ENCODE measurements at regions not wholly inside any gene's neighbourhood (a gene's known extent, or its start where the extent isn't known, plus 50 kb on each side); places are given as distances from the start of the nearest gene placed in this dataset.

- Histone ChIP-seq H3K9ac (ENCODE audit: low read length) (peak overlapping the region; percentile 28), H3K4me2 (ENCODE audit: low read length) (no peak overlapping the region), H4K91ac (ENCODE audit: low read depth, low read length) (no peak overlapping the region), H2AK5ac (ENCODE audit: low read length) (no peak overlapping the region), H2BK5ac (ENCODE audit: low read depth, low read length, poor library complexity) (no peak overlapping the region), H3K4ac (ENCODE audit: low read depth, low read length) (no peak overlapping the region), H2AFZ (ENCODE audit: insufficient read depth, low read length, poor library complexity) (no peak overlapping the region), H3K14ac (ENCODE audit: low read length) (no peak overlapping the region), H4K12ac (ENCODE audit: low read depth, low read length) (no peak overlapping the region), H3K4me3 (ENCODE audit: low read depth, low read length) (no peak overlapping the region), H3K36me3 (ENCODE audit: control insufficient read depth in 1 of 2, insufficient read depth in 2 of 2, low read length in 2 of 2) (no peaks in the 10 kb centered on the region), H3K23ac (ENCODE audit: low read length) (no peak overlapping the region), H3K27me3 (ENCODE audit: insufficient read depth, low read length) (no peaks in the 10 kb centered on the region), H2BK12ac (ENCODE audit: low read length) (no peak overlapping the region), H3K27ac (ENCODE audit: low read depth, low read length) (no peak overlapping the region), H3K79me2 (ENCODE audit: control insufficient read depth, insufficient read depth, low read length, poor library complexity) (no peaks in the 10 kb centered on the region), H3K9me3 (ENCODE audit: insufficient read depth, low read depth, low read length) (no peaks in the 10 kb centered on the region), H3K79me1 (ENCODE audit: low read length) (no peaks in the 10 kb centered on the region), H2BK120ac (ENCODE audit: insufficient read depth, low read length, poor library complexity) (no peak overlapping the region), H3K4me1 (ENCODE audit: control insufficient read depth in 1 of 2, insufficient read depth in 2 of 2, low read length in 2 of 2) (peaks cover 2 to 3% of the 10 kb centered on the region in 2 experiments), H3K18ac (ENCODE audit: low read length) (no peak overlapping the region), H4K8ac (ENCODE audit: low read depth, low read length) (no peak overlapping the region)
- DNase-seq: no peak
- no CpG with 5 or more reads among the region's 3 CpGs for WGBS (ENCODE audit: extremely low coverage, insufficient coverage, insufficient read length)
Observed at GRCh38 chr6:81865712-81866111, 113.2 kb upstream of the TENT5A start.

- H3K14ac ChIP-seq (ENCODE audit: low read length): no peak overlapping the region
- peaks cover 2 to 3% of the 10 kb centered on the region in 2 experiments for H3K4me1 ChIP-seq (ENCODE audit: control insufficient read depth in 1 of 2, insufficient read depth in 2 of 2, low read length in 2 of 2)
- no peaks in the 10 kb centered on the region for H3K79me2 ChIP-seq (ENCODE audit: control insufficient read depth, insufficient read depth, low read length, poor library complexity)
- no peak overlapping the region for H2BK5ac ChIP-seq (ENCODE audit: low read depth, low read length, poor library complexity)
- no peak overlapping the region for H3K23ac ChIP-seq (ENCODE audit: low read length)
- no peaks in the 10 kb centered on the region for H3K9me3 ChIP-seq (ENCODE audit: insufficient read depth, low read depth, low read length)
- H3K27ac ChIP-seq (ENCODE audit: low read depth, low read length): no peak overlapping the region
- H3K4ac ChIP-seq (ENCODE audit: low read depth, low read length): no peak overlapping the region
- H4K12ac ChIP-seq (ENCODE audit: low read depth, low read length): no peak overlapping the region
- no CpG with 5 or more reads among the region's 2 CpGs for WGBS (ENCODE audit: extremely low coverage, insufficient coverage, insufficient read length)
- H3K36me3 ChIP-seq (ENCODE audit: control insufficient read depth in 1 of 2, insufficient read depth in 2 of 2, low read length in 2 of 2): no peaks in the 10 kb centered on the region
- H4K8ac ChIP-seq (ENCODE audit: low read depth, low read length): no peak overlapping the region
- H3K79me1 ChIP-seq (ENCODE audit: low read length): no peaks in the 10 kb centered on the region
- H4K91ac ChIP-seq (ENCODE audit: low read depth, low read length): no peak overlapping the region
- no peak overlapping the region for H2BK120ac ChIP-seq (ENCODE audit: insufficient read depth, low read length, poor library complexity)
- no peak overlapping the region for H3K18ac ChIP-seq (ENCODE audit: low read length)
- no peak for DNase-seq
- H2BK12ac ChIP-seq (ENCODE audit: low read length): no peak overlapping the region
- H3K27me3 ChIP-seq (ENCODE audit: insufficient read depth, low read length): no peaks in the 10 kb centered on the region
- no peak overlapping the region for H3K4me2 ChIP-seq (ENCODE audit: low read length)
- no peak overlapping the region for H2AFZ ChIP-seq (ENCODE audit: insufficient read depth, low read length, poor library complexity)
- H2AK5ac ChIP-seq (ENCODE audit: low read length): no peak overlapping the region
- H3K9ac ChIP-seq (ENCODE audit: low read length): no peak overlapping the region
- H3K4me3 ChIP-seq (ENCODE audit: low read depth, low read length): no peak overlapping the region
Observed at GRCh38 chr6:81864124-81864523, 111.6 kb upstream of the TENT5A start.

DNA sequence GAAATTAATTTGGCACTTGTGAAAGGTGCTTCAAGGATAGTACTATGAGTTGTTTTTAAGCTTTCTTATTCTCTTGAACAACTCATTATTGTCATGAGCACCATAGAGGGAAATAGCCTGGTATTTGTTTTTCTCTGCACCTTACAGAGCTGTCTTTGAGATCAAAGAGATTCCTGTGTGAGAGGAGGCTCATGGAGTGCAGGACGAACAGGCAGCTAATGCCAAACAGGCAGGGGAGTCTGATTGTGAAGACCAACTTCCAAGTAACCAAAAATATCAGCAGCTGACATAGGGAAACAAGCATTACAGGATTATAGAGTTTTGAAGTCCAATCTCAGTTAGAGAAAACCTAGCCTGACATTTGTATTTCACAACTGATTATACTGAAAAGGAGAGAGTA is 110.6 kb upstream of the TENT5A start:
- H2BK120ac ChIP-seq (ENCODE audit: insufficient read depth, low read length, poor library complexity): no peak overlapping the region
- H2AFZ ChIP-seq (ENCODE audit: insufficient read depth, low read length, poor library complexity): no peak overlapping the region
- H3K4me3 ChIP-seq (ENCODE audit: low read depth, low read length): no peak overlapping the region
- no peak for DNase-seq
- H4K8ac ChIP-seq (ENCODE audit: low read depth, low read length): no peak overlapping the region
- no peaks in the 10 kb centered on the region for H3K36me3 ChIP-seq (ENCODE audit: control insufficient read depth in 1 of 2, insufficient read depth in 2 of 2, low read length in 2 of 2)
- no peak overlapping the region for H3K4ac ChIP-seq (ENCODE audit: low read depth, low read length)
- no peaks in the 10 kb centered on the region for H3K9me3 ChIP-seq (ENCODE audit: insufficient read depth, low read depth, low read length)
- H3K79me2 ChIP-seq (ENCODE audit: control insufficient read depth, insufficient read depth, low read length, poor library complexity): no peaks in the 10 kb centered on the region
- no peak overlapping the region for H4K12ac ChIP-seq (ENCODE audit: low read depth, low read length)
- no peaks in the 10 kb centered on the region for H3K27me3 ChIP-seq (ENCODE audit: insufficient read depth, low read length)
- no peak overlapping the region for H3K27ac ChIP-seq (ENCODE audit: low read depth, low read length)
- H2BK5ac ChIP-seq (ENCODE audit: low read depth, low read length, poor library complexity): no peak overlapping the region
- no peaks in the 10 kb centered on the region for H3K79me1 ChIP-seq (ENCODE audit: low read length)
- no peak overlapping the region for H3K18ac ChIP-seq (ENCODE audit: low read length)
- H3K14ac ChIP-seq (ENCODE audit: low read length): no peak overlapping the region
- no peak overlapping the region for H2BK12ac ChIP-seq (ENCODE audit: low read length)
- no peak overlapping the region for H3K9ac ChIP-seq (ENCODE audit: low read length)
- WGBS (ENCODE audit: extremely low coverage, insufficient coverage, insufficient read length): no CpG with 5 or more reads among the region's 1 CpG
- H3K4me2 ChIP-seq (ENCODE audit: low read length): no peak overlapping the region
- H3K4me1 ChIP-seq (ENCODE audit: control insufficient read depth in 1 of 2, insufficient read depth in 2 of 2, low read length in 2 of 2): peaks cover 2 to 3% of the 10 kb centered on the region in 2 experiments
- no peak overlapping the region for H4K91ac ChIP-seq (ENCODE audit: low read depth, low read length)
- no peak overlapping the region for H2AK5ac ChIP-seq (ENCODE audit: low read length)
- no peak overlapping the region for H3K23ac ChIP-seq (ENCODE audit: low read length)

DNA sequence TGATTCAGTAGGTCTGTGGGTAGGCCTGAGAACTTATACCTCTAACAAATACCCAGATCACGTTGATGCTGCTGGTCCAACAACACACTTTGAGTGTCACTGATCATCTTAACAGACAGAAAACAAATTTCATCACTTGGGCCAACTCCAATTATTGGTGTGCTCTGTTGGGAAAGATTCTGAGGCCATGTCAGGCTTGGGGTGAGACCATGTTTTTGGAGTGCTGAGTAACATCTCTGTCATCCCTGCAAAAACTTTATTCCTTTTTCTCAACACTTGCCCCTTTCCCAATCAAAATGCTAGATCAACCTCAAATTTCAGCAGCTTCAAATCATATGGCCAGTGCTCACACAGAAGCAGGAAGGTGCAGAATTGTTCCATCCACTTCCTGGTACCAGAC is 108.8 kb upstream of the TENT5A start:
- no peak overlapping the region for H2BK5ac ChIP-seq (ENCODE audit: low read depth, low read length, poor library complexity)
- H3K14ac ChIP-seq (ENCODE audit: low read length): no peak overlapping the region
- no peak overlapping the region for H3K27ac ChIP-seq (ENCODE audit: low read depth, low read length)
- no peak overlapping the region for H3K4ac ChIP-seq (ENCODE audit: low read depth, low read length)
- no peak overlapping the region for H2BK12ac ChIP-seq (ENCODE audit: low read length)
- H3K4me1 ChIP-seq (ENCODE audit: control insufficient read depth in 1 of 2, insufficient read depth in 2 of 2, low read length in 2 of 2): peaks cover 2 to 3% of the 10 kb centered on the region in 2 experiments
- no peaks in the 10 kb centered on the region for H3K9me3 ChIP-seq (ENCODE audit: insufficient read depth, low read depth, low read length)
- no peak overlapping the region for H4K8ac ChIP-seq (ENCODE audit: low read depth, low read length)
- H2AK5ac ChIP-seq (ENCODE audit: low read length): no peak overlapping the region
- no peak overlapping the region for H2BK120ac ChIP-seq (ENCODE audit: insufficient read depth, low read length, poor library complexity)
- H3K79me1 ChIP-seq (ENCODE audit: low read length): no peaks in the 10 kb centered on the region
- H3K36me3 ChIP-seq (ENCODE audit: control insufficient read depth in 1 of 2, insufficient read depth in 2 of 2, low read length in 2 of 2): no peaks in the 10 kb centered on the region
- no CpG with 5 or more reads among the region's 1 CpG for WGBS (ENCODE audit: extremely low coverage, insufficient coverage, insufficient read length)
- H4K91ac ChIP-seq (ENCODE audit: low read depth, low read length): no peak overlapping the region
- H3K27me3 ChIP-seq (ENCODE audit: insufficient read depth, low read length): no peaks in the 10 kb centered on the region
- no peaks in the 10 kb centered on the region for H3K79me2 ChIP-seq (ENCODE audit: control insufficient read depth, insufficient read depth, low read length, poor library complexity)
- H3K9ac ChIP-seq (ENCODE audit: low read length): no peak overlapping the region
- no peak overlapping the region for H4K12ac ChIP-seq (ENCODE audit: low read depth, low read length)
- no peak for DNase-seq
- H3K23ac ChIP-seq (ENCODE audit: low read length): no peak overlapping the region
- no peak overlapping the region for H3K4me2 ChIP-seq (ENCODE audit: low read length)
- no peak overlapping the region for H2AFZ ChIP-seq (ENCODE audit: insufficient read depth, low read length, poor library complexity)
- H3K18ac ChIP-seq (ENCODE audit: low read length): no peak overlapping the region
- H3K4me3 ChIP-seq (ENCODE audit: low read depth, low read length): no peak overlapping the region

Data from trophoblast cell (in vitro differentiated cells and primary cell).